OCI-LY3 (cell line): ENCODE measurements at regions not wholly inside any gene's neighbourhood (a gene's known extent, or its start where the extent isn't known, plus 50 kb on each side); places are given as distances from the start of the nearest gene placed in this dataset.

ENCODE experiments used
- CTCF ChIP-seq: fragments of 200-600, 300-600 bp; sonication (generic); IDR thresholded peaks from 2 replicates; pipeline ENCODE4 v1.5.1; 2014; ENCODE audit warnings: antibody characterized with exemption, low read length, low read depth
- EZH2phosphoT487 ChIP-seq: fragments of 200-600 bp; shearing (Covaris generic); IDR thresholded peaks from 2 replicates; pipeline ENCODE4 v1.6.1; 2018; ENCODE audit warnings: antibody characterized with exemption, mixed run types, low read depth

GRCh38 chr19:20339444-20339843 lies 172.4 kb downstream of the ZNF486 start:
- TF ChIP-seq CTCF (no peak), EZH2phosphoT487 (no peak)
